ENCODE measurements at regions not wholly inside any gene's neighbourhood (a gene's known extent, or its start where the extent isn't known, plus 50 kb on each side); places are given as distances from the start of the nearest gene placed in this dataset.

DNA sequence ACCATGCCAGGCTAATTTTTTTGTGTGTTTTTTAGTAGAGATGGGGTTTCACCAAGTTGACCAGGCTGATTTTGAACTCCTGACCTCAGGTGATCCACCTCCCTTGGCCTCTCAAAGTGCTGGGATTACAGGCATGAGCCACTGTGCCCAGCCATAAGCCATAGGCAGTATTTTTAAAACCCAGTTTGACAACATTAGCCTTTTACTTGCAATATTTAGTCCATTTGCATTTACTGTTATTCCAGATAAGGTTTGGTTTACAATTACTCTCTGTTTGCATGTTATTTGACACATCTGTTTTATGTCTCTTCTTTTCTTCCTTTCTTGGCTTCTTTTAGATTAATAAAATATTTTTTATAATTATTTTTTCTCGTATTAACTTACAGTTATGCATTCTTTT, 83.6 kb upstream of the EPHB3 start:
- Histone ChIP-seq H3K36me3 (ENCODE audit: control insufficient read depth, insufficient read depth, low read length) (no peaks in the 10 kb centered on the region), H3K9ac (ENCODE audit: low read depth, low read length) (no peak overlapping the region), H3K4me1 (ENCODE audit: control insufficient read depth, insufficient read depth, low read length) (no peaks in the 10 kb centered on the region), H3K27me3 (ENCODE audit: control insufficient read depth, insufficient read depth, low read length) (no peaks in the 10 kb centered on the region), H3K27ac (ENCODE audit: low read depth, low read length) (no peak overlapping the region), H3K4me3 (ENCODE audit: low read depth, low read length) (no peak overlapping the region), H3K9me3 (ENCODE audit: control insufficient read depth, insufficient read depth, low read length) (no peaks in the 10 kb centered on the region)

DNA sequence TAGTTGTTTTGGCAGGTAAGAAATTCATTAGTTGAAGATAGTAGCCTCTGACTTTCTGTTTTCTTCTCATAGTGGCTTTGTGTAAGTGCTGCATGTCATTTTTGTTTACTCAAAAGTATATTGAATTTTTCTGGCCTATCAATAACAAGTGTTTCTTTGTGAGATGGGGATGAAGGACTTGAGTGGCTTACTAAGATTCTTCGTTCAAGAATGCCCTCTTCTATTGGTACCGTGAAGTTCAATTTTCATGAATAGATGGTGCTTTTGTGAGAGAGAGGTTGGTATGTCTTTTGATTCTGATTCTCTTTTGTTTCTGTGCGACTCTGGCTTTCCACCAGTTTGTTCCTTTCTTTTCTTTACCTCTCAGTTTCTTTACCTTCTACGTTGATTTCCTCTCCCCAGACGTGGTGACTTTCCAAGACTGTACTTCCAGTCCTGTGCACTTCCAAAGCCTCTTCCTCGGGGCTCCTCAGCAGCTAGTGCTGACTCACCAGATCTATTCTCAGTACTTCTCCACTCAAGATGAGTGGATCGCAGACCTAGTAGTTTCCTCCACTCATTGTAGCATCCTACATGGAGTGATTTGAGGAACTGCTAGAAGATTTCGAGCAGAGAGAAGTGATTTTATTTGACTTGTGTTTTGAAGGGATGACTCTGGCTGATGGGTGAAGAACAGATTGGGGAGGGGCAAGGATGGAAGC, 82.0 kb upstream of the EPHB3 start:
- no peak overlapping the region for H3K9ac ChIP-seq (ENCODE audit: low read depth, low read length)
- no peak overlapping the region for H3K27ac ChIP-seq (ENCODE audit: low read depth, low read length)
- H3K4me1 ChIP-seq (ENCODE audit: control insufficient read depth, insufficient read depth, low read length) = no peaks in the 10 kb centered on the region
- no peaks in the 10 kb centered on the region for H3K9me3 ChIP-seq (ENCODE audit: control insufficient read depth, insufficient read depth, low read length)
- H3K36me3 ChIP-seq (ENCODE audit: control insufficient read depth, insufficient read depth, low read length) = no peaks in the 10 kb centered on the region
- H3K27me3 ChIP-seq (ENCODE audit: control insufficient read depth, insufficient read depth, low read length) = no peaks in the 10 kb centered on the region
- no peak overlapping the region for H3K4me3 ChIP-seq (ENCODE audit: low read depth, low read length)

DNA sequence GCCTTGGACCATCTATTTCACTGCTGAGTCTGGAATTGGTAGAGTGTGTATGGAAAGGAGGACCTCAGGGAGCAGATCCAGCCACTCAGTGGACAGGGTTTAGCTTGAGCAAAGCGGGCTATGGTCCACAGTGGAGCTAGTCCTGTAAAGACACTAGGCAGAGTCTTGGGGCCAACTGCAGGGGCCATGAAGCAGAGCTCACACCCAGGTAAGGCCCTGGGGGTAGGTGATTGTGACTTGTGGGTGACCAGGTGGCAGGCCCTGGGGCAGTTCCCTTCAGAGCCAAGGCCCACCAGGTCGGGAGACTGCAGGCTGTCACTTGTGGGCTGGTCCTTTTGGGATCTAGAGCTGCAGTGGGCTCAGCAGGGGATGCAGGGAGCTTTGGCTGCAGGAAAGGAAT, 80.8 kb upstream of the EPHB3 start:
- H3K9ac ChIP-seq (ENCODE audit: low read depth, low read length) = no peak overlapping the region
- H3K27me3 ChIP-seq (ENCODE audit: control insufficient read depth, insufficient read depth, low read length) = no peaks in the 10 kb centered on the region
- no peak overlapping the region for H3K4me3 ChIP-seq (ENCODE audit: low read depth, low read length)
- no peak overlapping the region for H3K27ac ChIP-seq (ENCODE audit: low read depth, low read length)
- no peaks in the 10 kb centered on the region for H3K4me1 ChIP-seq (ENCODE audit: control insufficient read depth, insufficient read depth, low read length)
- H3K9me3 ChIP-seq (ENCODE audit: control insufficient read depth, insufficient read depth, low read length) = no peaks in the 10 kb centered on the region
- no peaks in the 10 kb centered on the region for H3K36me3 ChIP-seq (ENCODE audit: control insufficient read depth, insufficient read depth, low read length)

DNA sequence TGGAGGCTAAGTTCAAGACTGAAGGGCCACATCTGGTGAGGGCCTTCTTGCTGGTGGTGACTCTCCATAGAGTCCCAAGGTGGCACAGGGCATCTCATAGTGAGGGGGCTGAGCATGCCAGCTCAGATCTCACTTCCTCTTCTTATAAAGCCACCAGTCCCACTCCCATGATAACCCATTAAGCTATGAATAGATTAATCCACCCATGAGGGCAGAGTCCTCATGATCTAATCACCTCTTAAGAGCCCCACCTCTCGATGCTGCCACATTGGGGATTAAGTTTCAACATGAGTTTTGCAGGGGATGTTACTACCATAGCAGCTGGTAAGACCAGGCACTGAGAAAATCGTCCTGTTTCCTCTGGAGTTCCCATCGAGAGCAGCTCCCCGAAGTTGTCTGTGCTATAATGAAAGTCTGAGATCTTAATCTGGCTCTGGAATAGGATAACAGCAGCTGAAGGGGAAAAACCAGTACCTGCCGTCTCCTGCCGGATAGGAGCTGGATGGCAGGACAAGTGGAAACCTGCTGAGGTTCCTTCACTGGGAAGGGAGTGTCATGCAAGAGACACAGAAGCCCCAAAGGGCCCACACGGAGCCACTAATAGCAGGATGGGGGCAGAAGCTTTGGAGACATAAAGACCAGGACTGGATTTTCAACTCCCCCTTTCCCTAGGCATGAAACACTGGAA, 79.5 kb upstream of the EPHB3 start:
- no peaks in the 10 kb centered on the region for H3K9me3 ChIP-seq (ENCODE audit: control insufficient read depth, insufficient read depth, low read length)
- H3K4me3 ChIP-seq (ENCODE audit: low read depth, low read length) = no peak overlapping the region
- no peaks in the 10 kb centered on the region for H3K27me3 ChIP-seq (ENCODE audit: control insufficient read depth, insufficient read depth, low read length)
- no peaks in the 10 kb centered on the region for H3K4me1 ChIP-seq (ENCODE audit: control insufficient read depth, insufficient read depth, low read length)
- no peaks in the 10 kb centered on the region for H3K36me3 ChIP-seq (ENCODE audit: control insufficient read depth, insufficient read depth, low read length)
- H3K9ac ChIP-seq (ENCODE audit: low read depth, low read length) = no peak overlapping the region
- H3K27ac ChIP-seq (ENCODE audit: low read depth, low read length) = no peak overlapping the region

DNA sequence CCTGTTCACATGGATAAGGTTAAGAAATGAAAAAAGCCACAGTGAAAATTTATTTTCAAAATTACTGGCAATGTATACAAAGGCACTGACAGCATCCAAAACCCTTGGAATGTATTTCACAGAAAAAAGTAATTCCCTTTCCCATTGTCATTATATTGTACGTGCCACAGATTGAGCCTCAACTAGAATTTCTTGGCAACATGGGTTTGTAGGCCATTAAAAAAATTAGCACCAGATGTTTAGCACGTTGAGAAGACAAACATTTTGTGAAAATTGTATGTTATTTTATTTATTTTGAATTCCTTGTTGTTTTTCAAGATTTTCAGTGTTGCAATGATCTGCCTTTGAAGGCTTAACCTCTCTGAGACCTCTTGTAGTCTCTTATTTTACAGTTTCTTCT, 76.3 kb upstream of the EPHB3 start:
- Histone ChIP-seq H3K9ac (ENCODE audit: low read depth, low read length) (no peak overlapping the region), H3K9me3 (ENCODE audit: control insufficient read depth, insufficient read depth, low read length) (no peaks in the 10 kb centered on the region), H3K27me3 (ENCODE audit: control insufficient read depth, insufficient read depth, low read length) (peaks cover 18% of the 10 kb centered on the region), H3K36me3 (ENCODE audit: control insufficient read depth, insufficient read depth, low read length) (no peaks in the 10 kb centered on the region), H3K4me1 (ENCODE audit: control insufficient read depth, insufficient read depth, low read length) (no peaks in the 10 kb centered on the region), H3K4me3 (ENCODE audit: low read depth, low read length) (no peak overlapping the region), H3K27ac (ENCODE audit: low read depth, low read length) (no peak overlapping the region)

DNA sequence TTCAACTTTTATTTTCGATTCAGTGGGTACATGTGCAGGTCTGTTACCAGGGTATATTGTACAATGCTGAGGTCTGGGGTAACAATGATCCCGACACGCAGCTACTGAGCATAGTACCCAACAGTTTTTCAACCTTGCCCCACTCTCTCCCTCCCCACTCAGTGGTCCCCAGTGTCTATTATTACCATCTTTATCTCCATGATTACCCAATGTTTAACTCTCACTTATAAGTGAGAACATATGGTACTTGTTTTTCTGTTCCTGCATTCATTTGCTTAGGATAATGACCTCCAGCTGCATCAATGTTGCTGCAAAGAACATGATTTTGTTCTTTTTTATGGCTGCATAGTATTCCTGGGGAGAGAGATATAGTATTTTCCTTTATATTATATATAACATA, 75.7 kb upstream of the EPHB3 start:
- no peaks in the 10 kb centered on the region for H3K9me3 ChIP-seq (ENCODE audit: control insufficient read depth, insufficient read depth, low read length)
- H3K36me3 ChIP-seq (ENCODE audit: control insufficient read depth, insufficient read depth, low read length) = no peaks in the 10 kb centered on the region
- peaks cover 25% of the 10 kb centered on the region for H3K27me3 ChIP-seq (ENCODE audit: control insufficient read depth, insufficient read depth, low read length)
- H3K4me3 ChIP-seq (ENCODE audit: low read depth, low read length) = no peak overlapping the region
- no peaks in the 10 kb centered on the region for H3K4me1 ChIP-seq (ENCODE audit: control insufficient read depth, insufficient read depth, low read length)
- H3K27ac ChIP-seq (ENCODE audit: low read depth, low read length) = no peak overlapping the region
- no peak overlapping the region for H3K9ac ChIP-seq (ENCODE audit: low read depth, low read length)

DNA sequence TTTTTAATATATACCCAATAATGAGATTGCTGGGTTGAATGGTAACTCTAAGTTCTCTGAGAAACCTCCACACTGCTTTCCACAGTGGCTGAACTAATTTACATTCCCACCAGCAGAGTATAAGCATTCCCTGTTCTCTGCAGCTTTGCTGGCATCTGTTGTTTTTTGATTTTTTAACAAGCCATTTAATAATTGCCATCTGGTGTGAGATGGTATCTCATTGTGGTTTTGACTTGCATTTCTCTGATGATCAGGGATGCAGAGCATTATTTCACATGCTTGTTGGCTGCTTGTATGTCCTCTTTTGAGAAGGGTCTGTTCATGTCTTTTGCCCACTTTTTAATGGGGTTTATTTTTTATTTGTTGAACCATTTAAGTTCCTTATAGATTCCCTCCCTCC, 75.0 kb upstream of the EPHB3 start:
- H3K9me3 ChIP-seq (ENCODE audit: control insufficient read depth, insufficient read depth, low read length) = no peaks in the 10 kb centered on the region
- H3K27ac ChIP-seq (ENCODE audit: low read depth, low read length) = no peak overlapping the region
- H3K4me1 ChIP-seq (ENCODE audit: control insufficient read depth, insufficient read depth, low read length) = no peaks in the 10 kb centered on the region
- no peak overlapping the region for H3K4me3 ChIP-seq (ENCODE audit: low read depth, low read length)
- H3K9ac ChIP-seq (ENCODE audit: low read depth, low read length) = no peak overlapping the region
- H3K36me3 ChIP-seq (ENCODE audit: control insufficient read depth, insufficient read depth, low read length) = no peaks in the 10 kb centered on the region
- peaks cover 32% of the 10 kb centered on the region for H3K27me3 ChIP-seq (ENCODE audit: control insufficient read depth, insufficient read depth, low read length)

DNA sequence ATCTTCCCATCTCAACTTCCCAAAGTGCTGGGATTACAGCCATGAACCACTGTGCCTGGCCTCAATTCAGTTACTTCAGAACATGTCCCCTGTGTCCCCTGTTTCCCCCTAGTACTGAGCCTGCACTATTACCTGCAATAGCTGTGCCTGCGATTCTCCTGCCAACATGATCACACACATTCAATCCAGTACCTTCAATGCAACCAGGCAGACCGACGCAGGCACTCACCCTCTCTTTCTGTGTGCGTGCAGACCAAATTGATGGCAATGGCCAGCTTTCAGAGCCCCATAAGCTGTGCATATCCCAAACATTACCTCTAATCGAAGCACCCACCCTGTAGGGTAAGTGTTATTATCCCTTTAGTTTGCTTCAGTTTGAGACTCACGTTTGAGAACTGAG, 73.0 kb upstream of the EPHB3 start:
- H3K27me3 ChIP-seq (ENCODE audit: control insufficient read depth, insufficient read depth, low read length) = peaks cover 51% of the 10 kb centered on the region
- H3K36me3 ChIP-seq (ENCODE audit: control insufficient read depth, insufficient read depth, low read length) = no peaks in the 10 kb centered on the region
- H3K4me1 ChIP-seq (ENCODE audit: control insufficient read depth, insufficient read depth, low read length) = no peaks in the 10 kb centered on the region
- no peaks in the 10 kb centered on the region for H3K9me3 ChIP-seq (ENCODE audit: control insufficient read depth, insufficient read depth, low read length)
- no peak overlapping the region for H3K27ac ChIP-seq (ENCODE audit: low read depth, low read length)
- H3K9ac ChIP-seq (ENCODE audit: low read depth, low read length) = no peak overlapping the region
- H3K4me3 ChIP-seq (ENCODE audit: low read depth, low read length) = no peak overlapping the region

DNA sequence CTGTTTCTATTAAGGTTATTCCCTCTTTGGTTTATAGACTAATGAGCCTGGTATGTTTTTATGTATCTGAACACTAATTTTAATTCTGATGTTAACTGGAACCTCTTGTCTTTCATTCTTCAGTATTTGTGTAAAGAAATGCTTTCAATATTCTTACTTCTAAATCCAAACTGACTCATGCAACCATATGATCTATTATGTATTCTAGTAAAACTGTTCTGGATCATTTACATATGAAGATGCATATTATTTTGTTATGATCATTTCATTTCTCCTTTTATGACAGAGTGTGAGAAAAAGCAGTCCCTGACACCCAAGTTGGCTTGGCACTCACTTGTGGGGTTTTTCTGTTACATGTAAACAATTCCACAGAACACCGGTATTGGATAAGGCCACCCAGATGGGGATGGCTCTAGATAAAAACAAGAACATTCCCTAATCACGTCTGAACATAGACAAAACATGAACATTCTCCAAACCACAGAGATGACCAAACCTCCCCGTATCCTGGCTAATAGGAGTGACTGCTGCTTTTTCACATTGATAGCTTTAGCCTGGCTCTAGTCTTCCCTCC, 72.2 kb upstream of the EPHB3 start:
- Histone ChIP-seq H3K9ac (ENCODE audit: low read depth, low read length) (no peak overlapping the region), H3K27ac (ENCODE audit: low read depth, low read length) (no peak overlapping the region)

DNA sequence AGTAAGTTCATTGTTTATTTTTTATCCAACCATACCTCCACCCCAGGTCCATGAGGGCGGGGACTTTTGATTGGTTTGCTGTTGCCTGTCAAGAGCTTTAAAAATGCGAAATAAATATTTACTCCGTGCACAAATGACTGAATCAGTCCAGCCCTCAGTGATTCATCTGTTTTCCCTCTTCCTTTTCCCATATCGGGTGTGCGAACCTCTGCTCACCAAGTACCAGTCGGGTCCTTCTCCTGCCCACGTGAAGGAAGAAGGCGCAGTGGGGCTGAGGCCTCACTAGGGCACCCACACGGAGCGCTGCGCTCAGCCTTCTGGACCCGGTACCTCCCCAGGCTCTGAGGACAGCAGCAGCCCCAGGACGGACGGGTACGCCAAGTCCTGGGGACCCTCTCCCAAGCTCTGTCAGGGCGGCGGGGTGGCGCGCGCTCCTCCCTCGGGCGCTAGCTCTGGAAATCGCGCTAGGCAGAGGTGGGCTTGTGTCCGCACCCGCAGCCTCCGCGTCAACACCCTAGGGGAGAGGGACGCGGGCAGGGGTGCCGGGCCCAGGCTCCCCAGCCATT, 70.5 kb upstream of the EPHB3 start:
- Histone ChIP-seq H3K36me3 (ENCODE audit: control insufficient read depth, insufficient read depth, low read length) (no peaks in the 10 kb centered on the region), H3K9me3 (ENCODE audit: control insufficient read depth, insufficient read depth, low read length) (no peaks in the 10 kb centered on the region), H3K9ac (ENCODE audit: low read depth, low read length) (no peak overlapping the region), H3K4me3 (ENCODE audit: low read depth, low read length) (peak overlapping the region; percentile 37; the same call in 1 of the 2 replicates), H3K27ac (ENCODE audit: low read depth, low read length) (no peak overlapping the region), H3K27me3 (ENCODE audit: control insufficient read depth, insufficient read depth, low read length) (peaks cover 64% of the 10 kb centered on the region), H3K4me1 (ENCODE audit: control insufficient read depth, insufficient read depth, low read length) (no peaks in the 10 kb centered on the region)

More for the DNA sequence above, 72.2 kb upstream of the EPHB3 start:
- Histone ChIP-seq H3K4me3 (ENCODE audit: low read depth, low read length) (no peak overlapping the region), H3K27me3 (ENCODE audit: control insufficient read depth, insufficient read depth, low read length) (peaks cover 59% of the 10 kb centered on the region), H3K36me3 (ENCODE audit: control insufficient read depth, insufficient read depth, low read length) (no peaks in the 10 kb centered on the region), H3K9me3 (ENCODE audit: control insufficient read depth, insufficient read depth, low read length) (no peaks in the 10 kb centered on the region), H3K4me1 (ENCODE audit: control insufficient read depth, insufficient read depth, low read length) (no peaks in the 10 kb centered on the region)

Measured in HUES48 (cell line).